K562 (cell line): ENCODE measurements at regions not wholly inside any gene's neighbourhood (a gene's known extent, or its start where the extent isn't known, plus 50 kb on each side); places are given as distances from the start of the nearest gene placed in this dataset.

ENCODE experiments used
- ATAC-seq: fragments of 200-7000 bp; cut with Tn5 transposase; 3 replicates; pipeline ENCODE4 v1.9.1; 2020; ENCODE audit warnings: moderate library complexity
- BruUV-seq: library from RNA; stranded (reverse); fragments of 400-500 nt; replicated peaks from 2 replicates; lab custom pipeline; 2021; lab: Mats Ljungman, UMichigan
- CTCF ChIA-PET: fragments of 300-600 bp; formaldehyde crosslinking; extraction: SDS; loops from one replicate; lab custom pipeline; 2021; ENCODE audit warnings: low intra/inter-chr PET ratio; lab: Yijun Ruan, JAX
- POLR2A ChIA-PET: fragments of 300-600, 350-650 bp; sonication (Branson Sonifier 250); formaldehyde crosslinking; extraction: SDS; loops from one replicate; lab custom pipeline; 2021; ENCODE audit warnings: antibody characterized with exemption, inconsistent platforms; lab: Yijun Ruan, JAX
- DNase-seq, 4 experiments: peaks; one replicate each; pipeline versions ENCODE4 v3.0.0 to v3.0.0-alpha.2; 2011 to 2018; ENCODE audit warnings: low spot score in 3 of 4, mixed read lengths in 3 of 4; ENCODE audit errors: extremely low read depth in 1 of 4
- FAIRE-seq: peaks from 2 replicates; lab custom pipeline; 2011; peaks lifted over from hg19 to GRCh38; lab: Jason Lieb, UNC
- H2AFZ ChIP-seq: 2 replicates; pipeline ENCODE4 v1.6.0; 2011; ENCODE audit warnings: low read depth, low read length, control low read depth, inconsistent platforms
- H3K27ac ChIP-seq: fragments of 200-600 bp; 3 replicates; pipeline ENCODE4 v1.8.0; 2011; ENCODE audit warnings: low read depth, mild to moderate bottlenecking, control low read depth, inconsistent platforms, low read length, moderate library complexity, mixed read lengths; ENCODE audit errors: extremely low read depth
- H3K27me3 ChIP-seq, 2 experiments: fragments of 300-600 bp in 1 of 2; 2 replicates in 1 of 2; 3 replicates in 1 of 2; pipeline versions ENCODE4 v1.6.0 to v1.8.0; 2011; ENCODE audit warnings: inconsistent platforms in 2 of 2, low read length in 2 of 2, mild to moderate bottlenecking in 1 of 2, mixed read lengths in 1 of 2, moderate library complexity in 1 of 2; ENCODE audit not compliant: control insufficient read depth in 2 of 2, insufficient read depth in 2 of 2
- H3K36me3 ChIP-seq: fragments of 300-600 bp; 3 replicates; pipeline ENCODE4 v1.8.0; 2011; ENCODE audit warnings: mild to moderate bottlenecking, low read length, inconsistent platforms; ENCODE audit not compliant: control insufficient read depth, insufficient read depth
- H3K4me1 ChIP-seq, 2 experiments: fragments of 200-600 bp in 1 of 2; replicated peaks in 1 of 2; 2 replicates in 1 of 2; 3 replicates in 1 of 2; pipeline versions ENCODE4 v1.5.1 to v1.8.0; 2011; ENCODE audit warnings: inconsistent platforms in 2 of 2, low read length in 2 of 2, mild to moderate bottlenecking in 1 of 2, mixed read lengths in 1 of 2, moderate library complexity in 1 of 2; ENCODE audit not compliant: control insufficient read depth in 2 of 2, insufficient read depth in 2 of 2
- H3K4me2 ChIP-seq: 2 replicates; pipeline ENCODE4 v1.6.1; 2011; ENCODE audit warnings: low read length, control low read depth, inconsistent platforms, mixed read lengths; ENCODE audit not compliant: insufficient read depth
- H3K4me3 ChIP-seq: fragments of 200-600 bp; sonication (generic), shearing (Covaris generic); 2 replicates; pipeline ENCODE4 v1.5.1; 2016; ENCODE audit warnings: control low read depth, inconsistent platforms
- H3K79me2 ChIP-seq: fragments of 200-600 bp; 3 replicates; pipeline ENCODE4 v1.8.0; 2011; ENCODE audit warnings: low read length, inconsistent platforms; ENCODE audit not compliant: control insufficient read depth, insufficient read depth
- H3K9ac ChIP-seq, 2 experiments: 2 replicates each; pipeline versions ENCODE4 v1.6.0 to v1.6.1; 2011; ENCODE audit warnings: low read depth in 2 of 2, low read length in 2 of 2, control low read depth in 1 of 2, inconsistent platforms in 1 of 2, mild to moderate bottlenecking in 1 of 2, mixed read lengths in 1 of 2; ENCODE audit not compliant: insufficient read depth in 1 of 2
- H3K9me1 ChIP-seq: one replicate; pipeline ENCODE4 v1.6.0; 2011; ENCODE audit warnings: inconsistent platforms, mild to moderate bottlenecking, low read length, moderate library complexity; ENCODE audit not compliant: control insufficient read depth, insufficient read depth
- H3K9me3 ChIP-seq: replicated peaks from 2 replicates; pipeline ENCODE4 v1.5.1; 2011; ENCODE audit warnings: low read depth, low read length, inconsistent platforms; ENCODE audit not compliant: control insufficient read depth, insufficient read depth
- H4K20me1 ChIP-seq: replicated peaks from 2 replicates; pipeline ENCODE4 v1.6.1; 2011; ENCODE audit warnings: low read length, inconsistent platforms, mixed read lengths; ENCODE audit not compliant: control insufficient read depth, insufficient read depth
- FUS ChIP-seq: fragments of 200-400 bp; formaldehyde crosslinking; optimal IDR thresholded peaks from 2 replicates; pipeline ENCODE3; 2017; ENCODE audit warnings: low read depth, low read length
- HNRNPH1 ChIP-seq: fragments of 200-400 bp; formaldehyde crosslinking; optimal IDR thresholded peaks from 2 replicates; pipeline ENCODE3; 2017; ENCODE audit warnings: low read depth, mild to moderate bottlenecking, low read length, moderate library complexity
- KDM5B ChIP-seq: fragments of 200-600 bp; sonication (generic); IDR thresholded peaks from 2 replicates; pipeline ENCODE4 v1.6.1; 2012; ENCODE audit warnings: low read depth, mild to moderate bottlenecking, moderate library complexity, low read length, control low read depth, inconsistent platforms; ENCODE audit not compliant: insufficient replicate concordance
- LARP7 ChIP-seq: fragments of 450-650 bp; IDR thresholded peaks from 2 replicates; pipeline ENCODE4 v1.6.1; 2016
- MBD2 ChIP-seq: sonication (generic); IDR thresholded peaks from 2 replicates; pipeline ENCODE4 v1.6.1; 2016; ENCODE audit warnings: low read depth, borderline replicate concordance
- NUFIP1 ChIP-seq: fragments of 450-650 bp; IDR thresholded peaks from 2 replicates; pipeline ENCODE4 v1.6.1; 2018; ENCODE audit not compliant: partially characterized antibody
- PRMT5 ChIP-seq: sonication (generic); formaldehyde crosslinking; IDR thresholded peaks from 2 replicates; pipeline ENCODE4 v1.5.0; 2020; ENCODE audit warnings: missing genetic modification reagents
- SMARCA5 ChIP-seq: fragments of 450-650 bp; IDR thresholded peaks from 2 replicates; pipeline ENCODE4 v1.6.1; 2016
- TAL1 ChIP-seq: fragments of 450-650 bp; IDR thresholded peaks from 2 replicates; pipeline ENCODE4 v1.6.1; 2016; ENCODE audit warnings: mild to moderate bottlenecking
- TBP ChIP-seq: optimal IDR thresholded peaks from 2 replicates; pipeline ENCODE3; 2011; ENCODE audit warnings: low read depth, low read length, improper control_type of control experiment
- TEAD1 ChIP-seq, 2 experiments: fragments of 450-650 bp in 1 of 2; sonication (generic) in 1 of 2; formaldehyde crosslinking; IDR thresholded peaks; 2 replicates each; pipeline versions ENCODE4 v1.4.0 to v1.8.0; 2020 to 2022; ENCODE audit warnings: mild to moderate bottlenecking in 2 of 2, missing genetic modification reagents in 1 of 2
- ZNF347 ChIP-seq: fragments of 450-650 bp; formaldehyde crosslinking; IDR thresholded peaks from 2 replicates; pipeline ENCODE4 v1.4.0; 2020; ENCODE audit warnings: low read depth, mild to moderate bottlenecking, moderate library complexity
- ZNF75A ChIP-seq: fragments of 450-650 bp; formaldehyde crosslinking; IDR thresholded peaks from 2 replicates; pipeline ENCODE4 v1.4.0; 2020; ENCODE audit warnings: mild to moderate bottlenecking
- WGBS: fragments of 100-300 bp; shearing (Covaris generic); methylation state at CpG from one replicate; pipeline ENCODE4 v1.1.6; 2016; ENCODE audit warnings: low coverage, mixed read lengths; ENCODE audit not compliant: insufficient coverage; ENCODE audit errors: missing lambda C conversion rate; 5-methylcytosine and 5-hydroxymethylcytosine counted together
- in situ Hi-C: fragments of 300-500 bp; cut with MboI; formaldehyde crosslinking; loops from 4 replicates; pipeline ENCODE4 v1.15.0; 2018; ENCODE audit warnings: inconsistent platforms, mixed read lengths
- intact Hi-C: fragments of 100-400 bp; cut with micrococcal nuclease; formaldehyde crosslinking; loops from 2 replicates; pipeline ENCODE4 v1.14.2; 2022
- TF ChIP-seq, protein P1 (sequence below): fragments of 450-650 bp; formaldehyde crosslinking; conservative IDR thresholded peaks from 2 replicates; pipeline ENCODE4 v1.4.0; 2022; ENCODE audit warnings: mild to moderate bottlenecking, missing genetic modification characterization
- TF ChIP-seq, protein P2 (sequence below): fragments of 150-350 bp; IDR thresholded peaks from 2 replicates; pipeline ENCODE4 v1.6.1; 2014; ENCODE audit warnings: low read depth, mild to moderate bottlenecking, low read length, borderline replicate concordance
- TF ChIP-seq, protein P3 (sequence below): fragments of 450-650 bp; formaldehyde crosslinking; IDR thresholded peaks from 2 replicates; pipeline ENCODE4 v1.4.0; 2020; ENCODE audit warnings: mild to moderate bottlenecking, moderate library complexity

DNA sequence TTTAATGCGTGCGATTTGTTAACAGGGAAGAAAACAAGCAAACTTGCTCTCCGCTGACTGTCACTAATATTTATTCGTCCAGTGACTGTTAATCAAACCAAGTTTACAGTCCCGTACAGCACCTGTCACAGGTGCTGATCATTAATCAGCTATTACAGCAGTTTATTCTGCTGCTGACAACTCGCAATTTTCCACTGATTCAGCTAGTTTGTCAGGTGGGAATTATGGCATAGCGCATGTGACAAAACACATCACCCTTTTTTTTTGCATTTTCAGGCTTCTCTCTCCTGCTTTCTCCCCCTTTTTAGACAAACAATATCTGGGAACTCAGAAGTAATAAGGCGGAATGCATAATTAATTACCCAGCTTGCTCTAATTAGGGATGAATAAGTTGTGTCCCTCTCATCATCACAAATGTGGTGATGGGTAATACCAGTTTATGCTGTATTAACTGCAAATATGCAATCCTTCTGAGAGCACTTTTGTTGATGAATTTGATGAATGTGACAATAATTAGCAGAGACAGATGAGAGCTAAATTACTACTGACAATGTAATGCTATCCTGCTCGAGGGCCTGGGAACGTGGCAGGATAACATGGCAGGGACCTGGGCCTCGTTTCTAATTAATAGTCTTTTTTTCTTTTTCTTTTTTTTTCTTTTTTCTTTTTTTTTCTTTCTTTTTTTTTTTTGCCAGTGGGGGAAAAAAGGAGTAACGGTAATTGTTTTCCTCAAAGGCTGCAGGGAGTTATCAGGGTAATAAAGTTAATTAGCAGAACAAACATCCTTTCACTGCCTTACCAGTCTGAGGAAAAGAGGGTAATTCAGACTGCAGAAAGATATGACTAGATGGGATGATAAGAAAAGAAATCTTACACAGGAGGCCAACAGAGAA is 150.3 kb upstream of the SOX2 start:
- H3K9me3 ChIP-seq: no peaks in the 10 kb centered on the region; the same call in 1 of the 2 replicates
- POLR2A ChIA-PET: no interaction called here
- no peaks in the 10 kb centered on the region for H3K27me3 ChIP-seq
- CTCF ChIA-PET: no interaction called here
- no peak for TF ChIP-seq TEAD1 (CRISPR knock-in tag; IDR thresholded peaks at IDR 0.05)
- TF ChIP-seq PRMT5: no peak
- TF ChIP-seq HNRNPH1: no peak
- TF ChIP-seq, protein P1, sequence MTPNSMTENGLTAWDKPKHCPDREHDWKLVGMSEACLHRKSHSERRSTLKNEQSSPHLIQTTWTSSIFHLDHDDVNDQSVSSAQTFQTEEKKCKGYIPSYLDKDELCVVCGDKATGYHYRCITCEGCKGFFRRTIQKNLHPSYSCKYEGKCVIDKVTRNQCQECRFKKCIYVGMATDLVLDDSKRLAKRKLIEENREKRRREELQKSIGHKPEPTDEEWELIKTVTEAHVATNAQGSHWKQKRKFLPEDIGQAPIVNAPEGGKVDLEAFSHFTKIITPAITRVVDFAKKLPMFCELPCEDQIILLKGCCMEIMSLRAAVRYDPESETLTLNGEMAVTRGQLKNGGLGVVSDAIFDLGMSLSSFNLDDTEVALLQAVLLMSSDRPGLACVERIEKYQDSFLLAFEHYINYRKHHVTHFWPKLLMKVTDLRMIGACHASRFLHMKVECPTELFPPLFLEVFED (CRISPR knock-in tag): no peak
- no peak for TF ChIP-seq TAL1
- no peak for TF ChIP-seq ZNF75A (CRISPR knock-in tag)
- no peak for TF ChIP-seq TBP
- TF ChIP-seq ZNF347: no peak
- TF ChIP-seq KDM5B: no peak
- no peak for TF ChIP-seq LARP7
- no peak for TF ChIP-seq FUS
- TF ChIP-seq MBD2: no peak
- no peak for TF ChIP-seq NUFIP1
- TF ChIP-seq, protein P2, sequence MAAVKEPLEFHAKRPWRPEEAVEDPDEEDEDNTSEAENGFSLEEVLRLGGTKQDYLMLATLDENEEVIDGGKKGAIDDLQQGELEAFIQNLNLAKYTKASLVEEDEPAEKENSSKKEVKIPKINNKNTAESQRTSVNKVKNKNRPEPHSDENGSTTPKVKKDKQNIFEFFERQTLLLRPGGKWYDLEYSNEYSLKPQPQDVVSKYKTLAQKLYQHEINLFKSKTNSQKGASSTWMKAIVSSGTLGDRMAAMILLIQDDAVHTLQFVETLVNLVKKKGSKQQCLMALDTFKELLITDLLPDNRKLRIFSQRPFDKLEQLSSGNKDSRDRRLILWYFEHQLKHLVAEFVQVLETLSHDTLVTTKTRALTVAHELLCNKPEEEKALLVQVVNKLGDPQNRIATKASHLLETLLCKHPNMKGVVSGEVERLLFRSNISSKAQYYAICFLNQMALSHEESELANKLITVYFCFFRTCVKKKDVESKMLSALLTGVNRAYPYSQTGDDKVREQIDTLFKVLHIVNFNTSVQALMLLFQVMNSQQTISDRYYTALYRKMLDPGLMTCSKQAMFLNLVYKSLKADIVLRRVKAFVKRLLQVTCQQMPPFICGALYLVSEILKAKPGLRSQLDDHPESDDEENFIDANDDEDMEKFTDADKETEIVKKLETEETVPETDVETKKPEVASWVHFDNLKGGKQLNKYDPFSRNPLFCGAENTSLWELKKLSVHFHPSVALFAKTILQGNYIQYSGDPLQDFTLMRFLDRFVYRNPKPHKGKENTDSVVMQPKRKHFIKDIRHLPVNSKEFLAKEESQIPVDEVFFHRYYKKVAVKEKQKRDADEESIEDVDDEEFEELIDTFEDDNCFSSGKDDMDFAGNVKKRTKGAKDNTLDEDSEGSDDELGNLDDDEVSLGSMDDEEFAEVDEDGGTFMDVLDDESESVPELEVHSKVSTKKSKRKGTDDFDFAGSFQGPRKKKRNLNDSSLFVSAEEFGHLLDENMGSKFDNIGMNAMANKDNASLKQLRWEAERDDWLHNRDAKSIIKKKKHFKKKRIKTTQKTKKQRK: no peak
- no peak for TF ChIP-seq SMARCA5
- TF ChIP-seq, protein P3, sequence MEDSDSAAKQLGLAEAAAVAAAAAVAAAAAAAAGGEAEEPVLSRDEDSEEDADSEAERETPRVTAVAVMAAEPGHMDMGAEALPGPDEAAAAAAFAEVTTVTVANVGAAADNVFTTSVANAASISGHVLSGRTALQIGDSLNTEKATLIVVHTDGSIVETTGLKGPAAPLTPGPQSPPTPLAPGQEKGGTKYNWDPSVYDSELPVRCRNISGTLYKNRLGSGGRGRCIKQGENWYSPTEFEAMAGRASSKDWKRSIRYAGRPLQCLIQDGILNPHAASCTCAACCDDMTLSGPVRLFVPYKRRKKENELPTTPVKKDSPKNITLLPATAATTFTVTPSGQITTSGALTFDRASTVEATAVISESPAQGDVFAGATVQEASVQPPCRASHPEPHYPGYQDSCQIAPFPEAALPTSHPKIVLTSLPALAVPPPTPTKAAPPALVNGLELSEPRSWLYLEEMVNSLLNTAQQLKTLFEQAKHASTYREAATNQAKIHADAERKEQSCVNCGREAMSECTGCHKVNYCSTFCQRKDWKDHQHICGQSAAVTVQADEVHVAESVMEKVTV (CRISPR knock-in tag): no peak
- BruUV-seq: no TSS peak
- no peaks in the 10 kb centered on the region for H3K79me2 ChIP-seq
- intact Hi-C loops (no loop called here), in situ Hi-C loops (no loop called here)
- FAIRE-seq (no peak), ATAC-seq (no peak), DNase-seq (no peak)
- H3K27ac ChIP-seq: no peak overlapping the region
- H3K4me2 ChIP-seq: no peak overlapping the region
- H2AFZ ChIP-seq: no peak overlapping the region
- WGBS: 0% methylated on average over 11 of the region's 12 CpGs
- no peak overlapping the region for H3K4me3 ChIP-seq
- no peaks in the 10 kb centered on the region for H3K36me3 ChIP-seq
- H4K20me1 ChIP-seq: no peaks in the 10 kb centered on the region
- no peaks in the 10 kb centered on the region for H3K4me1 ChIP-seq
- no peak overlapping the region for H3K9ac ChIP-seq
- H3K9me1 ChIP-seq: no peaks in the 10 kb centered on the region
